ENCODE measurements at regions not wholly inside any gene's neighbourhood (a gene's known extent, or its start where the extent isn't known, plus 50 kb on each side); places are given as distances from the start of the nearest gene placed in this dataset.

- H3K4me1 ChIP-seq (ENCODE audit: insufficient read depth), result no peaks in the 10 kb centered on the region
- H3K4me2 ChIP-seq, result no peak overlapping the region
- H4K20me1 ChIP-seq (ENCODE audit: insufficient read depth, poor library complexity, severe bottlenecking), result no peaks in the 10 kb centered on the region
- no peaks in the 10 kb centered on the region for H3K27me3 ChIP-seq
- no peaks in the 10 kb centered on the region for H3K9me2 ChIP-seq (replicated peaks; ENCODE audit: insufficient read depth)
- no peak overlapping the region for H2AFZ ChIP-seq
- H3K27ac ChIP-seq, result no peak overlapping the region
- WGBS (ENCODE audit: low lambda C conversion rate, missing lambda C conversion rate), result 81% methylated on average over 8 of the region's 8 CpGs
- no peak overlapping the region for H3K4me3 ChIP-seq
- TF ChIP-seq EZH2phosphoT487 (IDR thresholded peaks at IDR 0.05; ENCODE audit: low read depth, severe bottlenecking, unreplicated experiment) (no peak), CTCF (IDR thresholded peaks at IDR 0.05; ENCODE audit: poor library complexity) (no peak), EZH2 (IDR thresholded peaks at IDR 0.05; ENCODE audit: borderline replicate concordance) (no peak)
- no peaks in the 10 kb centered on the region for H3K9me3 ChIP-seq (ENCODE audit: low read depth)
- no peaks in the 10 kb centered on the region for H3K79me2 ChIP-seq
- DNase-seq (ENCODE audit: low spot score), result no peak
- H3K36me3 ChIP-seq (replicated peaks; ENCODE audit: insufficient read depth, low read depth), result no peaks in the 10 kb centered on the region
Measured at GRCh38 chr7:21142081-21142480, 285.8 kb upstream of the SP4 start.

DNA sequence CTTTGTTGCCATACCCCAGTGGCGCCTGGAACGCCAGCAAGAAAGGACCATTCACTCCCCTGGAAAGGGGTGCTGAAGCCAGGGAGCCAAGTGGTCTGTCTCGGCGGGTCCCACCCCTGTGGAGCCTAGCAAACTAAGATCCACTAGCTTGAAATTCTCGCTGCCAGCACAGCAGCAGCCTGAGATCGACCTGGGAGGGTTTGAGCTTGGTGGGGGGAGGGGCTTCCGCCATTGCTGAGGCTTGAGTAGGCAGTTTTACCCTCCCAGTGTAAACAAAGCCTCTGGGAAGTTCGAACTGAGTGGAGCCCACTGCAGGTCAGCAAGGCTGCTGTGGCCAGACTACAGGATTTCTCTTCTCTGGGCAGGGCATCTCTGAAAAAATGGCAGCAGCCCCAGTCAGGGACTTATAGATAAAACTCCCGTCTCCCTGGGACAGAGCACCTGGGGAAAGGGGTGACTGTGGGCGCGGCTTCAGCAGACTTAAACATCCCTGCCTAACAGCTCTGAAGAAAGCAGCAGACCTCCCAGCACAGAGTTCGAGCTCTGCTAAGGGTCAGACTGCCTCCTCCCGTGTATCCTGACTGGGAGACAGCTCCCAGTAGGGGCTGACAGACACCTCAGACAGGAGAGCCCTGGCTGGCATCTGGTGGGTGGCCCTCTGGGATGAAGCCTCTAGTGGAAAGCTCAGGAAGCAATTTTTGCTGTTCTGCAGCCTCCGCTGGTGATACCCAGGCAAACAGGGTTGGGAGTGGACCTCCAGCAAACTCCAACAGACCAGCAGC lies 281.1 kb upstream of the SP4 start:
- DNase-seq (ENCODE audit: low spot score), result no peak

GRCh38 chr7:21149809-21150208 lies 278.1 kb upstream of the SP4 start:
- H3K9me3 ChIP-seq (ENCODE audit: low read depth), result no peaks in the 10 kb centered on the region
- no peaks in the 10 kb centered on the region for H3K36me3 ChIP-seq (replicated peaks; ENCODE audit: insufficient read depth, low read depth)
- no peak for DNase-seq (ENCODE audit: low spot score)
- no peaks in the 10 kb centered on the region for H3K27me3 ChIP-seq
- H3K4me1 ChIP-seq (ENCODE audit: insufficient read depth), result no peaks in the 10 kb centered on the region
- whole genome bisulfite sequencing (ENCODE audit: low lambda C conversion rate, missing lambda C conversion rate), result 91% methylated on average over 3 of the region's 3 CpGs
- no peaks in the 10 kb centered on the region for H3K9me2 ChIP-seq (replicated peaks; ENCODE audit: insufficient read depth)
- no peaks in the 10 kb centered on the region for H3K79me2 ChIP-seq
- no peak overlapping the region for H3K4me2 ChIP-seq
- TF ChIP-seq EZH2phosphoT487 (IDR thresholded peaks at IDR 0.05; ENCODE audit: low read depth, severe bottlenecking, unreplicated experiment), result no peak
- TF ChIP-seq EZH2 (IDR thresholded peaks at IDR 0.05; ENCODE audit: borderline replicate concordance), result no peak
- TF ChIP-seq CTCF (IDR thresholded peaks at IDR 0.05; ENCODE audit: poor library complexity), result no peak
- H3K4me3 ChIP-seq, result no peak overlapping the region
- no peaks in the 10 kb centered on the region for H4K20me1 ChIP-seq (ENCODE audit: insufficient read depth, poor library complexity, severe bottlenecking)
- H3K27ac ChIP-seq, result no peak overlapping the region
- H2AFZ ChIP-seq, result no peak overlapping the region

More for the DNA sequence above, 281.1 kb upstream of the SP4 start:
- TF ChIP-seq EZH2 (IDR thresholded peaks at IDR 0.05; ENCODE audit: borderline replicate concordance) (no peak), CTCF (IDR thresholded peaks at IDR 0.05; ENCODE audit: poor library complexity) (no peak), EZH2phosphoT487 (IDR thresholded peaks at IDR 0.05; ENCODE audit: low read depth, severe bottlenecking, unreplicated experiment) (no peak)
- WGBS (ENCODE audit: low lambda C conversion rate, missing lambda C conversion rate), result 63% methylated on average over 14 of the region's 14 CpGs
- Histone ChIP-seq H3K4me1 (ENCODE audit: insufficient read depth) (no peaks in the 10 kb centered on the region), H3K36me3 (replicated peaks; ENCODE audit: insufficient read depth, low read depth) (no peaks in the 10 kb centered on the region), H4K20me1 (ENCODE audit: insufficient read depth, poor library complexity, severe bottlenecking) (no peaks in the 10 kb centered on the region), H3K27ac (no peak overlapping the region), H3K79me2 (no peaks in the 10 kb centered on the region), H3K4me3 (no peak overlapping the region), H2AFZ (no peak overlapping the region), H3K9me2 (replicated peaks; ENCODE audit: insufficient read depth) (no peaks in the 10 kb centered on the region), H3K4me2 (no peak overlapping the region), H3K27me3 (no peaks in the 10 kb centered on the region), H3K9me3 (ENCODE audit: low read depth) (no peaks in the 10 kb centered on the region)
